Chondrocyte (in vitro differentiated cells): ENCODE measurements at regions not wholly inside any gene's neighbourhood (a gene's known extent, or its start where the extent isn't known, plus 50 kb on each side); places are given as distances from the start of the nearest gene placed in this dataset.
"Not testable (repeated sequence)": the region's sequence is repeated elsewhere in the genome, so short reads cannot be mapped to it uniquely, and the experiment has no call there.

Source experiments
- DNase-seq: peaks from one replicate; pipeline ENCODE4 v3.0.0; 2021; ENCODE audit warnings: mixed read lengths, low spot score
- H3K27ac Mint-ChIP-seq: one replicate; pipeline ENCODE4 v1.8.0; 2021; ENCODE audit warnings: mild to moderate bottlenecking, moderate library complexity, mixed read lengths; ENCODE audit not compliant: unreplicated experiment
- H3K27me3 Mint-ChIP-seq: 2 replicates; pipeline ENCODE4 v1.8.0; 2021; ENCODE audit warnings: low read depth, mixed read lengths
- H3K36me3 Mint-ChIP-seq: 2 replicates; pipeline ENCODE4 v1.8.0; 2021; ENCODE audit warnings: low read depth, mixed read lengths
- H3K4me1 Mint-ChIP-seq: 2 replicates; pipeline ENCODE4 v1.8.0; 2021; ENCODE audit warnings: low read depth, mild to moderate bottlenecking, mixed read lengths
- H3K4me3 Mint-ChIP-seq: one replicate; pipeline ENCODE4 v1.8.0; 2021; ENCODE audit warnings: mild to moderate bottlenecking, moderate library complexity, mixed read lengths; ENCODE audit not compliant: unreplicated experiment
- H3K9me3 Mint-ChIP-seq: 2 replicates; pipeline ENCODE4 v1.8.0; 2021; ENCODE audit warnings: low read depth, mixed read lengths
- CTCF ChIP-seq: fragments of 200-600 bp; sonication (generic); IDR thresholded peaks from 2 replicates; pipeline ENCODE4 v1.5.0; 2021; ENCODE audit warnings: antibody characterized with exemption, mild to moderate bottlenecking, moderate library complexity

DNA sequence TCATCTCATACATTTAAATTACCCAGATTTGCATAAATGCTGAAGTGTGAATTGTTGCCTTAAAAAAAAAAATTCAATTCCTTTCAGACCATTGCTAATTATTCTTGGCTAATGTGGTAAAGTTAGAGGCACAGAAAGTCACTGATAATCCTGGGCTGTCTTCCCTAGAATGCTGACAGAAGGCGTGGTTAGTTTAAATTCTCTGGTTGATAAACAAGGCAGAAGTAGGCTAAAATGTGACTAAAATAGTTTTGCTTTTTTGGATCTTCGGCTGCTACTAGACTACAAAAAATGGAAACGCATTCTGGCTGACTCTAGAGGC lies 193.7 kb downstream of the OTOL1 start:
- Mint-ChIP-seq H3K9me3 (no peaks in the 10 kb centered on the region), H3K27me3 (peaks cover 2% of the 10 kb centered on the region), H3K27ac (no peak overlapping the region), H3K4me3 (no peak overlapping the region), H3K4me1 (peaks cover 16% of the 10 kb centered on the region), H3K36me3 (no peaks in the 10 kb centered on the region)
- TF ChIP-seq CTCF, result no peak
- DNase-seq, result no peak

GRCh38 chr3:161691677-161692076 lies 195.1 kb downstream of the OTOL1 start:
- DNase-seq, result no peak
- Mint-ChIP-seq H3K9me3 (no peaks in the 10 kb centered on the region), H3K4me3 (no peak overlapping the region), H3K27me3 (no peaks in the 10 kb centered on the region), H3K27ac (no peak overlapping the region), H3K4me1 (peaks cover 24% of the 10 kb centered on the region), H3K36me3 (no peaks in the 10 kb centered on the region)
- no peak for TF ChIP-seq CTCF

DNA sequence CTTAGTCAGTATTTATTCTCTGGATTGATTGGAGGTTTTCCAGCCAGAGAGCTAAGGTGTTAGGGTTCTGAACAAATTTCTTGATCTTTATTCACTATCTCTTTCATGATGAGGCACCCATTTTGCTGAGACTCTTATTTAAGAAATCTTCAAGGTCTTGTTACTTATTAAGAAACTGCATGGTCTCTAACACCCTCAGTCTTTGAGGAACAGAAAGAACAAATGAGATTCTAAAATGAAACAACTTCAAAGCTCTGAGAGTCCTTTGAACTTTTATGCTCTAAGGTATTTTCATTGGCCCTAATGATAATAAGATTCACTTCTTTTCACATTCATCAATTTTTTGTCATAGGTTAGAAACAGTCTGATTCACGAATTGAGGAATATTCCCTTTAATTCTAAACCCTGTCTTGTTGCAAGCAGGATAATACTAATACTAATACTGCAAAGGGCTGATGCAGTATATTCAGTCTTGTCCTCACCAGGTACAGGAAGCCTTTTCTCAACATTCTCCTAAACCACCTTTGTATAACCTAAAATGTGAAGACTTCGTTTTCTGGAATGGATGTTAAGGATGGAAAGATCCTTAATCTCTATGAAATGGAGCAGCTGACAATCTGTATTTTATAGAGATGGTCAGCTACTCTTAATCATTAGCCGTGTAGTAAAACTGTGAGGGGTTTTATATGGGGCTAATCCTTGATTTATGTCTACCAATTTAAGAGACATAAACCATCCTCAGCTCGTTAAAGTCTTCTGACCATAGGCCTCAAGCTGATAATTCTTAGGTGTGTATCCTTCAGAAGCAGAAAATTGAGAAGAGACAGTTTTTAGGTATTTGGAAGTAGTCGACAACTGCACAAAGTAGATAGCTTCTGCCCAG lies 198.3 kb downstream of the OTOL1 start:
- H3K4me3 Mint-ChIP-seq, result no peak overlapping the region
- no peaks in the 10 kb centered on the region for H3K9me3 Mint-ChIP-seq
- H3K36me3 Mint-ChIP-seq, result no peaks in the 10 kb centered on the region
- DNase-seq, result no peak
- TF ChIP-seq CTCF, result no peak
- no peaks in the 10 kb centered on the region for H3K27me3 Mint-ChIP-seq
- no peak overlapping the region for H3K27ac Mint-ChIP-seq
- peaks cover 24% of the 10 kb centered on the region for H3K4me1 Mint-ChIP-seq

GRCh38 chr3:161695811-161696210 lies 199.2 kb downstream of the OTOL1 start:
- Mint-ChIP-seq H3K27ac (no peak overlapping the region), H3K4me1 (peaks cover 22% of the 10 kb centered on the region), H3K9me3 (no peaks in the 10 kb centered on the region), H3K4me3 (no peak overlapping the region), H3K27me3 (no peaks in the 10 kb centered on the region), H3K36me3 (no peaks in the 10 kb centered on the region)
- no peak for TF ChIP-seq CTCF
- no peak for DNase-seq

DNA sequence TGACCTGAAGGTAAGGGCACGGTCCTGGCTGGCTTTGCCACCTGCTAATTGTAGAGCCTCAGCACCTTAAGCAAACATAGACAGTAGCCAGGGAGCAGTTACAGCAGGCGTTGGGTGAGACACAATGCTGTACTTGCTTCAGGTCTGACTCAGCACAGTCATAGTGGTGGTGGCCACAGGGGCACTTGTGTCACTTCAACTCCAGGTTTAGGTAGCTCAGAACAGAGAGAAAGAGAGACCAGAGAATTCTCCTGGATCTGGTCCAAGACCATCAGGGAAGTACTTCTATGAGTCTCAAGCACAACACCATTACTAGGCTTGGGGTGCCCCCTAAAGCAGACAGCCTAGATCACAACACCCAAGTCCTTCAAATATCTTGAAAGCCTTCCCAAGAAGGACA lies 204.4 kb downstream of the OTOL1 start:
- H3K4me3 Mint-ChIP-seq, result no peak overlapping the region
- no peak for DNase-seq
- H3K27ac Mint-ChIP-seq, result no peak overlapping the region
- no peaks in the 10 kb centered on the region for H3K27me3 Mint-ChIP-seq
- no peak for TF ChIP-seq CTCF
- H3K36me3 Mint-ChIP-seq, result no peaks in the 10 kb centered on the region
- peaks cover 3% of the 10 kb centered on the region for H3K4me1 Mint-ChIP-seq
- H3K9me3 Mint-ChIP-seq, result peaks cover 3% of the 10 kb centered on the region

DNA sequence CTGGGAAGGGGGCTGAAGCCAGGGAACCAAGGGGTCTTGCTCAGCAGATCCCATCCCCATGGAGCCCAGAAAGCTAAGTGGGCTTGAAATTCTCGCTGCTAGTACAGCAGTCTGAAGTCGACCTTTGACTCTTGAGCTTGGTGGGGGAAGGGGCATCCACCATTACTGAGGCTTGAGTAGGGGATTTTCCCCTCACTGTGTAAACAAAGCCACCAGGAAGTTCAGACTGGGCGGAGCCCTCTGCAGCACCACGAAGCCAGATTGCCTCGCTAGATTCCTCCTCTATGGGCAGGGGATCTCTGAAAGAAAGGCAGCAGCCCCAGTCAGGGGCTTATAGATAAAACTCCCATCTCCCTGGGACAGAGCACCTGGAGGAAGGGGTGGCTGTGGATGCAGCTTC lies 210.6 kb downstream of the OTOL1 start:
- not testable (repeated sequence) for H3K4me3 Mint-ChIP-seq

More for the DNA sequence above, 210.6 kb downstream of the OTOL1 start:
- not testable (repeated sequence) for H3K4me1 Mint-ChIP-seq, H3K36me3 Mint-ChIP-seq, DNase-seq, H3K27ac Mint-ChIP-seq, H3K27me3 Mint-ChIP-seq
- peaks cover 19% of the 10 kb centered on the region for H3K9me3 Mint-ChIP-seq
